Smooth muscle cell (in vitro differentiated cells): ENCODE measurements at regions not wholly inside any gene's neighbourhood (a gene's known extent, or its start where the extent isn't known, plus 50 kb on each side); places are given as distances from the start of the nearest gene placed in this dataset. TPM values are rescaled to one million over a fixed set of nuclear protein-coding genes. Genes with fewer than 3 reads are reported as not detected.

Experiments used
- DNase-seq: peaks from one replicate; lab custom pipeline; 2025; ENCODE audit not compliant: unreplicated experiment; lab: John Stamatoyannopoulos, UW
- H2AFZ ChIP-seq: fragments of 200-600 bp; sonication (generic); 2 replicates; pipeline ENCODE4 v1.6.0; 2016; ENCODE audit warnings: antibody characterized with exemption, low read depth, mild to moderate bottlenecking
- H3F3A ChIP-seq: fragments of 200-600 bp; sonication (generic); 2 replicates; pipeline ENCODE4 v1.6.0; 2017; ENCODE audit warnings: antibody characterized with exemption, low read depth
- H3K27ac ChIP-seq: fragments of 200-600 bp; sonication (generic); 2 replicates; pipeline ENCODE4 v1.5.1; 2016; ENCODE audit warnings: low read depth, mild to moderate bottlenecking
- H3K27me3 ChIP-seq: fragments of 200-600 bp; sonication (generic); 2 replicates; pipeline ENCODE4 v1.6.1; 2016; ENCODE audit warnings: low read depth, mild to moderate bottlenecking
- H3K36me3 ChIP-seq: fragments of 200-600 bp; sonication (generic); 2 replicates; pipeline ENCODE4 v1.5.1; 2016; ENCODE audit warnings: low read depth
- H3K4me1 ChIP-seq: fragments of 200-600 bp; sonication (generic); 2 replicates; pipeline ENCODE4 v1.5.1; 2016; ENCODE audit warnings: low read depth
- H3K4me2 ChIP-seq: fragments of 200-600 bp; sonication (generic); 2 replicates; pipeline ENCODE4 v1.6.0; 2016; ENCODE audit warnings: mild to moderate bottlenecking
- H3K4me3 ChIP-seq: fragments of 200-600 bp; sonication (generic); 2 replicates; pipeline ENCODE4 v1.5.1; 2016; ENCODE audit warnings: mild to moderate bottlenecking
- H3K79me2 ChIP-seq: fragments of 200-600 bp; sonication (generic); 2 replicates; pipeline ENCODE4 v1.6.0; 2016; ENCODE audit warnings: low read depth, mild to moderate bottlenecking
- H3K9ac ChIP-seq: fragments of 200-600 bp; sonication (generic); 2 replicates; pipeline ENCODE4 v1.6.0; 2016; ENCODE audit warnings: low read depth
- H3K9me3 ChIP-seq: fragments of 200-600 bp; sonication (generic); replicated peaks from 2 replicates; pipeline ENCODE4 v1.5.1; 2016; ENCODE audit warnings: low read depth
- H4K20me1 ChIP-seq: fragments of 200-600 bp; sonication (generic); 2 replicates; pipeline ENCODE4 v1.6.0; 2016; ENCODE audit warnings: low read depth
- CTCF ChIP-seq: fragments of 200-600 bp; sonication (generic); IDR thresholded peaks from 2 replicates; pipeline ENCODE4 v1.5.1; 2017; ENCODE audit warnings: borderline replicate concordance, mild to moderate bottlenecking, antibody characterized with exemption; ENCODE audit not compliant: insufficient read depth, poor library complexity, severe bottlenecking
- WGBS: methylation state at CpG from one replicate; pipeline ENCODE4 v1.1.7; 2016; ENCODE audit warnings: low lambda C conversion rate; 5-methylcytosine and 5-hydroxymethylcytosine counted together
- small RNA-seq: library from RNA; depleted of rRNA; stranded (forward); fragments of <200 nt; gene quantifications from one replicate; pipeline ENCODE3, GENCODE V24; 2014

DNA sequence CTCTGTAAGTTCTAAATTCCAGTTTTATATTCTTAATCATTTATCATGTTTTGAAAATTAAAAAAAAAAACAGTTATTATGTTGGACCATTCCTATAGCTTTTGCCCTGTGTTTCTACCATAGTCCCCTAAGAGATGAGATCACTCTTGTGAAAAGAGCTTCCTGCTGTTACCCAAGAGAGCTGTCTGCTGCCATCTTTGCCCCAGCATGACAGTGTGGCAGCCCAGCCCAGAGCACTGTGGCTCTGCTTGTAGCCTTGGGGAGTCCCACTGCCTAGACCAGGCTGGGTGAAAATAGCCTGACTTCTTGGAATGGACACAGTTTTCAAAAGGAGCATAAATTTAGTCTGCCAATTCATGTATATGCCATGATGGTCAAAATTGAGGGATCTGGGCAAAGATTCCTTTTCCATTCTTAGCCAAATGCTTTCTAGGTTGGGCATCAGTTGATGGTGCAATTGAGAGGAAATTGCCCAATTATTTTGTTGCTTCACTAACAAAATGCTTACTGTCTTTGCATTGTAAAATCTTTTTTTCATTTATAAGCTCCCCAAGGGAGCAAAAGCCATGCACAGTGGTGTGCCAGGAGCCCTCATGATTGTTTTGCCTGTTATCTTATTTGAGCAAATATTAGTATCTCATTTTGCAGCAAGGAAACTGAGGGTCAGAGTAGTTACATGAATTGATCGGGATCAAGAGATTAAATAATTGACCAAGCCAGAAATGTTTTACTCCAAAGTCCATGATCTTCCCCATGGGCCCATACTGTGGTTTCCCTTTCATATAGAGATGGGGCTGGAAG is 72.8 kb downstream of the ETS2 start:
- H3K9ac ChIP-seq = no peak overlapping the region
- H3K36me3 ChIP-seq = no peaks in the 10 kb centered on the region
- H3K27ac ChIP-seq = no peak overlapping the region
- no peak overlapping the region for H3K4me3 ChIP-seq
- H3K4me2 ChIP-seq = no peak overlapping the region
- H3K4me1 ChIP-seq = no peaks in the 10 kb centered on the region
- no peak overlapping the region for H2AFZ ChIP-seq
- TF ChIP-seq CTCF = no peak
- no peak for DNase-seq
- no peaks in the 10 kb centered on the region for H3K79me2 ChIP-seq
- H3K27me3 ChIP-seq = no peaks in the 10 kb centered on the region
- H3K9me3 ChIP-seq = peaks cover 15% of the 10 kb centered on the region
- WGBS = 94% methylated on average over 1 of the region's 1 CpG
- no peaks in the 10 kb centered on the region for H3F3A ChIP-seq
- H4K20me1 ChIP-seq = no peaks in the 10 kb centered on the region

- no peaks in the 10 kb centered on the region for H4K20me1 ChIP-seq
- no peaks in the 10 kb centered on the region for H3F3A ChIP-seq
- H3K4me3 ChIP-seq = no peak overlapping the region
- H3K79me2 ChIP-seq = no peaks in the 10 kb centered on the region
- 89% methylated on average over 10 of the region's 10 CpGs for WGBS
- no peak for TF ChIP-seq CTCF
- H3K27ac ChIP-seq = no peak overlapping the region
- DNase-seq = no peak
- peaks cover 10% of the 10 kb centered on the region for H3K9me3 ChIP-seq
- H3K4me2 ChIP-seq = no peak overlapping the region
- H3K36me3 ChIP-seq = no peaks in the 10 kb centered on the region
- no peaks in the 10 kb centered on the region for H3K27me3 ChIP-seq
- no peak overlapping the region for H2AFZ ChIP-seq
- no peaks in the 10 kb centered on the region for H3K4me1 ChIP-seq
- H3K9ac ChIP-seq = no peak overlapping the region
Measured at GRCh38 chr21:38875694-38876492, 70.2 kb downstream of the ETS2 start.

Small RNA genes in the stretch of these regions (small RNA-seq; reads per million reads assigned to genes)
- gene RF00091 = not detected
